H1 (cell line): ENCODE measurements at regions not wholly inside any gene's neighbourhood (a gene's known extent, or its start where the extent isn't known, plus 50 kb on each side); places are given as distances from the start of the nearest gene placed in this dataset.

Source experiments
- YY1 ChIP-seq: IDR thresholded peaks from 2 replicates; pipeline ENCODE4 v1.6.1; 2011; ENCODE audit warnings: low read depth, mild to moderate bottlenecking, low read length
- TF ChIP-seq, protein P1 (sequence below): fragments of 300-600 bp; sonication (generic); IDR thresholded peaks from 2 replicates; pipeline ENCODE4 v1.7.1; 2012; ENCODE audit warnings: low read length, moderate library complexity, mild to moderate bottlenecking, inconsistent platforms; ENCODE audit not compliant: insufficient replicate concordance

DNA sequence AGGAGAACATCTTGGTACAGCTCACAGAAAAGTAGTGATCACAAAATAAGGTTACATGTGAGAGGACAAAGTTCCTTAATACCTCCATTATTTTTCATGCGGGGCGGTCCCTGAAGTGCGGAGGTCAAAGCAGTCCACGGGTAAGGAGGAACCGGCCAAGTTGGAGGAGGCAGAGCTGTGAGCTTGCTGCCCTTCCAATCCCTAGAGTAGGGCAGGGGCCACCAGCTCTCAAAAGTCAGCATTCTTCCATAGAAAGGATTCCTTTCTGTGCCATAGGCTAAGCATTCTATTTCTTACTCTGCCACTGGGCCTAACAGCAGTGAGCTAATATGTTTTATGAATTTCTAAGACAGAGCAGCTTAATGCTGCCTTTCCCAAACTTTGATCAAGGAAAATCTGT is 50.9 kb upstream of the USP1 start (continued):
- TF ChIP-seq, protein P1, sequence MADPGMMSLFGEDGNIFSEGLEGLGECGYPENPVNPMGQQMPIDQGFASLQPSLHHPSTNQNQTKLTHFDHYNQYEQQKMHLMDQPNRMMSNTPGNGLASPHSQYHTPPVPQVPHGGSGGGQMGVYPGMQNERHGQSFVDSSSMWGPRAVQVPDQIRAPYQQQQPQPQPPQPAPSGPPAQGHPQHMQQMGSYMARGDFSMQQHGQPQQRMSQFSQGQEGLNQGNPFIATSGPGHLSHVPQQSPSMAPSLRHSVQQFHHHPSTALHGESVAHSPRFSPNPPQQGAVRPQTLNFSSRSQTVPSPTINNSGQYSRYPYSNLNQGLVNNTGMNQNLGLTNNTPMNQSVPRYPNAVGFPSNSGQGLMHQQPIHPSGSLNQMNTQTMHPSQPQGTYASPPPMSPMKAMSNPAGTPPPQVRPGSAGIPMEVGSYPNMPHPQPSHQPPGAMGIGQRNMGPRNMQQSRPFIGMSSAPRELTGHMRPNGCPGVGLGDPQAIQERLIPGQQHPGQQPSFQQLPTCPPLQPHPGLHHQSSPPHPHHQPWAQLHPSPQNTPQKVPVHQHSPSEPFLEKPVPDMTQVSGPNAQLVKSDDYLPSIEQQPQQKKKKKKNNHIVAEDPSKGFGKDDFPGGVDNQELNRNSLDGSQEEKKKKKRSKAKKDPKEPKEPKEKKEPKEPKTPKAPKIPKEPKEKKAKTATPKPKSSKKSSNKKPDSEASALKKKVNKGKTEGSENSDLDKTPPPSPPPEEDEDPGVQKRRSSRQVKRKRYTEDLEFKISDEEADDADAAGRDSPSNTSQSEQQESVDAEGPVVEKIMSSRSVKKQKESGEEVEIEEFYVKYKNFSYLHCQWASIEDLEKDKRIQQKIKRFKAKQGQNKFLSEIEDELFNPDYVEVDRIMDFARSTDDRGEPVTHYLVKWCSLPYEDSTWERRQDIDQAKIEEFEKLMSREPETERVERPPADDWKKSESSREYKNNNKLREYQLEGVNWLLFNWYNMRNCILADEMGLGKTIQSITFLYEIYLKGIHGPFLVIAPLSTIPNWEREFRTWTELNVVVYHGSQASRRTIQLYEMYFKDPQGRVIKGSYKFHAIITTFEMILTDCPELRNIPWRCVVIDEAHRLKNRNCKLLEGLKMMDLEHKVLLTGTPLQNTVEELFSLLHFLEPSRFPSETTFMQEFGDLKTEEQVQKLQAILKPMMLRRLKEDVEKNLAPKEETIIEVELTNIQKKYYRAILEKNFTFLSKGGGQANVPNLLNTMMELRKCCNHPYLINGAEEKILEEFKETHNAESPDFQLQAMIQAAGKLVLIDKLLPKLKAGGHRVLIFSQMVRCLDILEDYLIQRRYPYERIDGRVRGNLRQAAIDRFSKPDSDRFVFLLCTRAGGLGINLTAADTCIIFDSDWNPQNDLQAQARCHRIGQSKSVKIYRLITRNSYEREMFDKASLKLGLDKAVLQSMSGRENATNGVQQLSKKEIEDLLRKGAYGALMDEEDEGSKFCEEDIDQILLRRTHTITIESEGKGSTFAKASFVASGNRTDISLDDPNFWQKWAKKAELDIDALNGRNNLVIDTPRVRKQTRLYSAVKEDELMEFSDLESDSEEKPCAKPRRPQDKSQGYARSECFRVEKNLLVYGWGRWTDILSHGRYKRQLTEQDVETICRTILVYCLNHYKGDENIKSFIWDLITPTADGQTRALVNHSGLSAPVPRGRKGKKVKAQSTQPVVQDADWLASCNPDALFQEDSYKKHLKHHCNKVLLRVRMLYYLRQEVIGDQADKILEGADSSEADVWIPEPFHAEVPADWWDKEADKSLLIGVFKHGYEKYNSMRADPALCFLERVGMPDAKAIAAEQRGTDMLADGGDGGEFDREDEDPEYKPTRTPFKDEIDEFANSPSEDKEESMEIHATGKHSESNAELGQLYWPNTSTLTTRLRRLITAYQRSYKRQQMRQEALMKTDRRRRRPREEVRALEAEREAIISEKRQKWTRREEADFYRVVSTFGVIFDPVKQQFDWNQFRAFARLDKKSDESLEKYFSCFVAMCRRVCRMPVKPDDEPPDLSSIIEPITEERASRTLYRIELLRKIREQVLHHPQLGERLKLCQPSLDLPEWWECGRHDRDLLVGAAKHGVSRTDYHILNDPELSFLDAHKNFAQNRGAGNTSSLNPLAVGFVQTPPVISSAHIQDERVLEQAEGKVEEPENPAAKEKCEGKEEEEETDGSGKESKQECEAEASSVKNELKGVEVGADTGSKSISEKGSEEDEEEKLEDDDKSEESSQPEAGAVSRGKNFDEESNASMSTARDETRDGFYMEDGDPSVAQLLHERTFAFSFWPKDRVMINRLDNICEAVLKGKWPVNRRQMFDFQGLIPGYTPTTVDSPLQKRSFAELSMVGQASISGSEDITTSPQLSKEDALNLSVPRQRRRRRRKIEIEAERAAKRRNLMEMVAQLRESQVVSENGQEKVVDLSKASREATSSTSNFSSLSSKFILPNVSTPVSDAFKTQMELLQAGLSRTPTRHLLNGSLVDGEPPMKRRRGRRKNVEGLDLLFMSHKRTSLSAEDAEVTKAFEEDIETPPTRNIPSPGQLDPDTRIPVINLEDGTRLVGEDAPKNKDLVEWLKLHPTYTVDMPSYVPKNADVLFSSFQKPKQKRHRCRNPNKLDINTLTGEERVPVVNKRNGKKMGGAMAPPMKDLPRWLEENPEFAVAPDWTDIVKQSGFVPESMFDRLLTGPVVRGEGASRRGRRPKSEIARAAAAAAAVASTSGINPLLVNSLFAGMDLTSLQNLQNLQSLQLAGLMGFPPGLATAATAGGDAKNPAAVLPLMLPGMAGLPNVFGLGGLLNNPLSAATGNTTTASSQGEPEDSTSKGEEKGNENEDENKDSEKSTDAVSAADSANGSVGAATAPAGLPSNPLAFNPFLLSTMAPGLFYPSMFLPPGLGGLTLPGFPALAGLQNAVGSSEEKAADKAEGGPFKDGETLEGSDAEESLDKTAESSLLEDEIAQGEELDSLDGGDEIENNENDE, result no peak
- no peak for TF ChIP-seq YY1
